Panc1 (cell line): ENCODE measurements at regions not wholly inside any gene's neighbourhood (a gene's known extent, or its start where the extent isn't known, plus 50 kb on each side); places are given as distances from the start of the nearest gene placed in this dataset.

ENCODE experiments used
- ATAC-seq: fragments of 200-7000 bp; cut with Tn5 transposase; 2 replicates; pipeline ENCODE4 v1.9.1; 2020; ENCODE audit warnings: mild to moderate bottlenecking, moderate library complexity
- BruUV-seq: library from RNA; stranded (reverse); fragments of 400-500 nt; replicated peaks from 2 replicates; lab custom pipeline; 2021; lab: Mats Ljungman, UMichigan
- CTCF ChIA-PET: fragments of 300-600 bp; sonication (Branson Sonifier 250); formaldehyde crosslinking; loops from one replicate; lab custom pipeline; 2022; ENCODE audit warnings: antibody characterized with exemption; lab: Charles Lee
- POLR2A ChIA-PET: fragments of 300-600 bp; sonication (Branson Sonifier 250); formaldehyde crosslinking; loops from one replicate; lab custom pipeline; 2022; ENCODE audit warnings: antibody characterized with exemption; lab: Charles Lee
- DNase-seq: peaks from one replicate; pipeline ENCODE4 v3.0.0-alpha.2; 2010; ENCODE audit warnings: low read depth, low spot score
- H3K27ac ChIP-seq: 2 replicates; pipeline ENCODE4 v1.5.1; 2011; ENCODE audit warnings: mild to moderate bottlenecking, low read length, inconsistent platforms
- H3K27me3 ChIP-seq: fragments of 200-500 bp; sonication (Bioruptor generic); 2 replicates; pipeline ENCODE4 v1.6.0; 2014; ENCODE audit warnings: low read length, inconsistent platforms; ENCODE audit not compliant: control insufficient read depth, insufficient read depth
- H3K36me3 ChIP-seq: fragments of 200-500 bp; sonication (Bioruptor generic); 2 replicates; pipeline ENCODE4 v1.5.1; 2014; ENCODE audit warnings: inconsistent platforms, mild to moderate bottlenecking, low read length, moderate library complexity; ENCODE audit not compliant: control insufficient read depth, insufficient read depth
- H3K4me1 ChIP-seq: 2 replicates; pipeline ENCODE4 v1.5.1; 2011; ENCODE audit warnings: inconsistent platforms, mild to moderate bottlenecking, low read length, moderate library complexity; ENCODE audit not compliant: control insufficient read depth, insufficient read depth
- H3K4me3 ChIP-seq, 2 experiments: 2 replicates each; pipeline ENCODE4 v1.5.1; 2011 to 2012; ENCODE audit warnings: low read depth in 2 of 2, low read length in 2 of 2, mild to moderate bottlenecking in 2 of 2, inconsistent platforms in 1 of 2, moderate library complexity in 1 of 2
- H3K9me3 ChIP-seq: fragments of 200-500 bp; sonication (Bioruptor generic); 2 replicates; pipeline ENCODE4 v1.5.1; 2014; ENCODE audit warnings: low read depth, mild to moderate bottlenecking, inconsistent platforms, low read length, moderate library complexity; ENCODE audit not compliant: control insufficient read depth, insufficient read depth
- POLR2AphosphoS5 ChIP-seq: IDR thresholded peaks from 2 replicates; pipeline ENCODE4 v1.6.1; 2012; ENCODE audit warnings: mild to moderate bottlenecking, low read depth, low read length, moderate library complexity
- SIN3A ChIP-seq: IDR thresholded peaks from 2 replicates; pipeline ENCODE4 v1.6.1; 2012; ENCODE audit warnings: low read depth, mild to moderate bottlenecking, low read length, moderate library complexity, borderline replicate concordance; ENCODE audit not compliant: insufficient read depth
- TCF7L2 ChIP-seq: IDR thresholded peaks from 2 replicates; pipeline ENCODE4 v1.6.1; 2011; ENCODE audit warnings: mild to moderate bottlenecking, low read depth, low read length, inconsistent platforms
- in situ Hi-C: cut with HindIII; loops from 2 replicates; pipeline ENCODE4 v1.10.0; 2016; ENCODE audit warnings: low sequenced_read_pairs, low pct_unique_long_range_greater_than_20kb
- intact Hi-C: fragments of 100-400 bp; cut with micrococcal nuclease; formaldehyde crosslinking; loops from one replicate; pipeline ENCODE4 v1.10.0; 2022; ENCODE audit not compliant: unreplicated experiment
- TF ChIP-seq, protein P1 (sequence below): fragments of 450-650 bp; IDR thresholded peaks from 2 replicates; pipeline ENCODE4 v1.5.1; 2017; ENCODE audit warnings: mild to moderate bottlenecking
- TF ChIP-seq, protein P2 (sequence below), 2 experiments: IDR thresholded peaks; 2 replicates each; pipeline ENCODE4 v1.6.1; 2011 to 2012; ENCODE audit warnings: low read depth in 2 of 2, control low read depth in 1 of 2, low read length in 1 of 2, mild to moderate bottlenecking in 1 of 2, moderate library complexity in 1 of 2; ENCODE audit not compliant: insufficient read depth in 1 of 2

DNA sequence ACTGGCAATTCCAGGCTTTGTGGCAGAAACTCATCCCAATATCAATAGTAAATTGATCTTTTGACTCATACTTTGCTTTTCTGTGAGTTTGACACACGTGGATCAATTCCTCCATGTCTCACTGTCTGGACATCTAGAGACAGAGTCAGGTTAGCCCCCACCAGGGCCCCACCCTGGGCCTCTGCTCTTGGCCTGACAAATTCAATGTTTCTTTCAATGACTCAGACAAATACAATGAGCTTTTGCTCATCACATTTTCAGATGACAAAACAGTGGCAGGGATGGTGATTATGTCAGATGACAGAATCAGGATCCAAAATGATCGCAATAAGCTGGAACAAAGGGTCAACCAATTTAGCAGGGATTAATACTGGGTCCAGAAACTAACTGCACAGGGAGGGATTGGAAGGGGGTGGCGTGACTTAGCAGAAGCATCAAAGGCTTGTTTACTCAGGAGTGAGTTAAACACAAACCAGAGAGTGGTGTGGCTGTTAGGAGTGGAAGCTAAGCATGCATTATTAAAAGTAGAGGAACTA is 90.5 kb upstream of the ASIC2 start:
- H3K27me3 ChIP-seq: no peaks in the 10 kb centered on the region; the same call in 1 of the 2 replicates

DNA sequence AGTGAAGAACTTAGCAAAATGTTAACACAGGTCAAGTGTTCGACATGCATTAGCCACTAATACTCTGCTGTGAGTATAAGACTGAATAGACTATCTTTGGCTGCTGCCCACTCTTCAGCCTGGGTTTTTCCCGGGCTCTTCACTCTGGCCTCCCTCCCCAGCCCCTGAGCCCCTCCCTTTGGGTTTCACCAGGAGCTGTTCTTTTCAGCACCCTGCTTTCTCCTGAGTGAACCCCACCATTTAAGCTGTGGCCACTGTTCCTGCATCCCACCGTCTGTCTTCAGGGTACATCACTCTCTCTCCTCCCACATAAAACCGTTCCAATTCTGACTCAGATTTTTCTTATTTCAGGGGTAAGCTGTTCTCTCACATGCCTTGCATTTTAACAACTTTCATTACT is 92.0 kb upstream of the ASIC2 start:
- DNase-seq: no peak
- POLR2A ChIA-PET: no interaction called here
- no TSS peak for BruUV-seq
- H3K9me3 ChIP-seq: no peaks in the 10 kb centered on the region
- no peak overlapping the region for H3K27ac ChIP-seq
- in situ Hi-C loops (no loop called here), intact Hi-C loops (no loop called here)
- H3K27me3 ChIP-seq: no peaks in the 10 kb centered on the region; the same call in 1 of the 2 replicates
- no peak overlapping the region for H3K4me3 ChIP-seq
- H3K36me3 ChIP-seq: no peaks in the 10 kb centered on the region
- no peak for ATAC-seq
- H3K4me1 ChIP-seq: no peaks in the 10 kb centered on the region
- CTCF ChIA-PET: no interaction called here
- TF ChIP-seq, protein P1, sequence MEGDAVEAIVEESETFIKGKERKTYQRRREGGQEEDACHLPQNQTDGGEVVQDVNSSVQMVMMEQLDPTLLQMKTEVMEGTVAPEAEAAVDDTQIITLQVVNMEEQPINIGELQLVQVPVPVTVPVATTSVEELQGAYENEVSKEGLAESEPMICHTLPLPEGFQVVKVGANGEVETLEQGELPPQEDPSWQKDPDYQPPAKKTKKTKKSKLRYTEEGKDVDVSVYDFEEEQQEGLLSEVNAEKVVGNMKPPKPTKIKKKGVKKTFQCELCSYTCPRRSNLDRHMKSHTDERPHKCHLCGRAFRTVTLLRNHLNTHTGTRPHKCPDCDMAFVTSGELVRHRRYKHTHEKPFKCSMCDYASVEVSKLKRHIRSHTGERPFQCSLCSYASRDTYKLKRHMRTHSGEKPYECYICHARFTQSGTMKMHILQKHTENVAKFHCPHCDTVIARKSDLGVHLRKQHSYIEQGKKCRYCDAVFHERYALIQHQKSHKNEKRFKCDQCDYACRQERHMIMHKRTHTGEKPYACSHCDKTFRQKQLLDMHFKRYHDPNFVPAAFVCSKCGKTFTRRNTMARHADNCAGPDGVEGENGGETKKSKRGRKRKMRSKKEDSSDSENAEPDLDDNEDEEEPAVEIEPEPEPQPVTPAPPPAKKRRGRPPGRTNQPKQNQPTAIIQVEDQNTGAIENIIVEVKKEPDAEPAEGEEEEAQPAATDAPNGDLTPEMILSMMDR: no peak
- TF ChIP-seq SIN3A (no peak), TCF7L2 (no peak), POLR2AphosphoS5 (no peak)
- TF ChIP-seq, protein P2, sequence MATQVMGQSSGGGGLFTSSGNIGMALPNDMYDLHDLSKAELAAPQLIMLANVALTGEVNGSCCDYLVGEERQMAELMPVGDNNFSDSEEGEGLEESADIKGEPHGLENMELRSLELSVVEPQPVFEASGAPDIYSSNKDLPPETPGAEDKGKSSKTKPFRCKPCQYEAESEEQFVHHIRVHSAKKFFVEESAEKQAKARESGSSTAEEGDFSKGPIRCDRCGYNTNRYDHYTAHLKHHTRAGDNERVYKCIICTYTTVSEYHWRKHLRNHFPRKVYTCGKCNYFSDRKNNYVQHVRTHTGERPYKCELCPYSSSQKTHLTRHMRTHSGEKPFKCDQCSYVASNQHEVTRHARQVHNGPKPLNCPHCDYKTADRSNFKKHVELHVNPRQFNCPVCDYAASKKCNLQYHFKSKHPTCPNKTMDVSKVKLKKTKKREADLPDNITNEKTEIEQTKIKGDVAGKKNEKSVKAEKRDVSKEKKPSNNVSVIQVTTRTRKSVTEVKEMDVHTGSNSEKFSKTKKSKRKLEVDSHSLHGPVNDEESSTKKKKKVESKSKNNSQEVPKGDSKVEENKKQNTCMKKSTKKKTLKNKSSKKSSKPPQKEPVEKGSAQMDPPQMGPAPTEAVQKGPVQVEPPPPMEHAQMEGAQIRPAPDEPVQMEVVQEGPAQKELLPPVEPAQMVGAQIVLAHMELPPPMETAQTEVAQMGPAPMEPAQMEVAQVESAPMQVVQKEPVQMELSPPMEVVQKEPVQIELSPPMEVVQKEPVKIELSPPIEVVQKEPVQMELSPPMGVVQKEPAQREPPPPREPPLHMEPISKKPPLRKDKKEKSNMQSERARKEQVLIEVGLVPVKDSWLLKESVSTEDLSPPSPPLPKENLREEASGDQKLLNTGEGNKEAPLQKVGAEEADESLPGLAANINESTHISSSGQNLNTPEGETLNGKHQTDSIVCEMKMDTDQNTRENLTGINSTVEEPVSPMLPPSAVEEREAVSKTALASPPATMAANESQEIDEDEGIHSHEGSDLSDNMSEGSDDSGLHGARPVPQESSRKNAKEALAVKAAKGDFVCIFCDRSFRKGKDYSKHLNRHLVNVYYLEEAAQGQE (IDR thresholded peaks at IDR 0.05; ENCODE audit: insufficient read depth in 1 of 2, low read depth in 2 of 2, low read length in 1 of 2): no peak

More for the DNA sequence above, 90.5 kb upstream of the ASIC2 start:
- Histone ChIP-seq H3K27ac (no peak overlapping the region), H3K4me1 (no peaks in the 10 kb centered on the region), H3K9me3 (no peaks in the 10 kb centered on the region), H3K4me3 (no peak overlapping the region), H3K36me3 (no peaks in the 10 kb centered on the region)
- no peak for ATAC-seq
- in situ Hi-C loops: no loop called here
- intact Hi-C loops: no loop called here
- no peak for DNase-seq
- ChIA-PET CTCF (no interaction called here), POLR2A (no interaction called here)
- TF ChIP-seq POLR2AphosphoS5: no peak
- TF ChIP-seq SIN3A: no peak
- TF ChIP-seq, protein P1: no peak
- TF ChIP-seq, protein P2 (IDR thresholded peaks at IDR 0.05; ENCODE audit: insufficient read depth in 1 of 2, low read depth in 2 of 2, low read length in 1 of 2): no peak
- TF ChIP-seq TCF7L2: no peak
- no TSS peak for BruUV-seq
